ENCODE measurements at regions not wholly inside any gene's neighbourhood (a gene's known extent, or its start where the extent isn't known, plus 50 kb on each side); places are given as distances from the start of the nearest gene placed in this dataset.

DNA sequence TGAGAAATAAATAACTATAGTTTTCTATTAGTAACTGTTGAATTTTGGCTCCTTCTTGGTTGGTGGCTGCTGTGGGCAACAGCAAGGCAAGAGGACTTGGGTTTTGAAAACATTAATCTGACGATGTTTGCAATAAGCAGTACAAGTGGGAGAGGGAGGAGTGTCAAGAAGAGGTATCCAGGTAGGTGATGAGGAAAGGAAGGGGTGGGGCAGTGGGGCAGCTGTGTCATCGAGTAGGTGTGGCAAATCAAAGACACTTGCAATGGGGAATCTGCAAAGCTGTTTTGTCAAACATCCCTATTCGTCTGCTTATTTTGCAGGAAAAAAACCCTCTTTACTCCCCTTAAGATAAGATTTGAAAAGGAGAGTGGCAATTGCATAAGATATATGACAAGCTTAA lies 171.9 kb upstream of the MAP3K7 start:
- WGBS = 66% methylated on average over 3 of the region's 3 CpGs
- Histone ChIP-seq H3K4me1 (ENCODE audit: insufficient read depth) (no peaks in the 10 kb centered on the region), H3K27ac (ENCODE audit: low read depth) (no peak overlapping the region), H3K36me3 (ENCODE audit: insufficient read depth) (no peaks in the 10 kb centered on the region), H3K4me3 (ENCODE audit: low read depth, low read length) (no peak overlapping the region)
- no peak for DNase-seq (ENCODE audit: extremely low spot score)

DNA sequence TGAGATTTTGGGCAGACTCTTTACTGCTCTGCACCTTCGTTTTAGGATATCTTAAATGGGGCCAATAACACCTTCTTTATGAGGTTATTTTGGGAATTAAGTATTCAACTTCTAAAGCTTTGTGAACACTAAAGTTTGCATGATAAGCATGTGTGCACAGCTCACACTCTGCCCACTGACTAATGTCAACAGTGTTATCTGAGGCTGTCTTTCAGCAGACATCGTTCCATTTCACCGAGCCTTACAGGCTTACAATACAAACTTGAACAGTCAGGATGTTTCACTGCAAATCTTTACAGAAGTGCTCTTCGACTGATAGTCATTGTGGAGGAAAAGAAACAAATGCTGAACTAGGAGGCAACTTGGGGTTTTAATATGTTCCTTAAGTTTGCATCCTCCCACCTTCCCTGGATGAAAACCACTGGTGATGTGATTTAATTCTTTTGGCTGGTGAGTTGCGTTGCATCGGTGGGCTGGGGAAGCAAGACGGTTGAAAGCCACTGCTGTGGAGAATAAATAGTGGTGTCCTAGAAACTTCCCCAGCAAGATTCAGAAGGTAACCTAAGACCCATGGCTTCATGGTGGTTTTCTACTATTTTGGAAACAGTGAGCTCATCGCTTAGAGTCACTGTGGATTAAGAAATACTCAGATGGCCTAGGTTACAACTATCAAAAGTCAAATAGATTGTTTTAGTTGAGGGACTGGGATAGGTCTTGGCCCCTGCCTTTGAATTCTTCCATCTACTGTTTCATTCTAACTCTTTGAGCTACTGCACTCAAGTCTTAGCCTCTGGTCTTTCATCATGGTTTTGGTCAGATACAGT lies 167.2 kb upstream of the MAP3K7 start:
- H3K4me1 ChIP-seq (ENCODE audit: insufficient read depth) = no peaks in the 10 kb centered on the region
- no peak overlapping the region for H3K4me3 ChIP-seq (ENCODE audit: low read depth, low read length)
- 47% methylated on average over 8 of the region's 8 CpGs for WGBS
- no peak for DNase-seq (ENCODE audit: extremely low spot score)
- no peak overlapping the region for H3K27ac ChIP-seq (ENCODE audit: low read depth)
- H3K36me3 ChIP-seq (ENCODE audit: insufficient read depth) = no peaks in the 10 kb centered on the region

DNA sequence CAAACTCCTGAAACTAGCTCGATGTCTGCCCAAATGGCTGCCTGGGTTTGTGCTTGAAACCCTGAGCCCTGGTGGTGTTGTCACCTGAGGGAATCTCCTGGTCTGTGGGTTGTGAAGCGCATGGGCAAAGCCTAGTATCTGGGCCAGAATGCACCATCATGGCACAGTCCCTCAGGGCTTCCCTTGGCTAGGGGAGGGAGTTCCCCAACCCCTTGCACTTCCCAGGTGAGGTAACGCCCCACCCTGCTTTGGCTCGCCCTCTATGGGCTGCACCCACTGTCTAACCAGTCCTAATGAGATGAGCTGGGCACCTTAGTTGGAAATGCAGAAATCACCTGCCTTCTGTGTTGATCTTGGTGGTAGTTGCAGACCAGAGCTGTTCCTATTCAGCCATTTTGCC lies 152.9 kb upstream of the MAP3K7 start:
- Histone ChIP-seq H3K4me3 (ENCODE audit: low read depth, low read length) (no peak overlapping the region), H3K4me1 (ENCODE audit: insufficient read depth) (no peaks in the 10 kb centered on the region), H3K36me3 (ENCODE audit: insufficient read depth) (no peaks in the 10 kb centered on the region), H3K27ac (ENCODE audit: low read depth) (no peak overlapping the region)
- WGBS = 59% methylated on average over 4 of the region's 4 CpGs
- DNase-seq (ENCODE audit: extremely low spot score) = no peak

DNA sequence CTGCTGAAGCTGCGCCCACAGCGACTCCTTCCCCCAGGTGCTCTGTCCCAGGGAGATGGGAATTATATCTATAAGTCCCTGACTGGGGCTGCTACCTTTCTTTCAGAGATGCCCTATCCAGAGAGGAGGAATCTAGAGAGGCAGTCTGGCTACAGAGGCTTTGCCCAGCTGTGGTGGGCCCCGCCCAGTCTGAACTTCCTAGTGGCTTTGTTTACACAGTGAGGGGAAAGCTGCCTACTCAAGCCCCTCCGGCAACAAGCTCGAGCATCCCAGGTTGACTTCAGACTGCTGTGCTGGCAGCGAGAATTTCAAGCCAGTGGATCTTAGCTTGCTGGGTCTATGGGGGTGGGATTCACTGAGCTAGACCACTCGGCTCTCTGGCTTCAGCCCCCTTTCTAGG lies 152.5 kb upstream of the MAP3K7 start:
- Histone ChIP-seq H3K36me3 (ENCODE audit: insufficient read depth) (no peaks in the 10 kb centered on the region), H3K4me3 (ENCODE audit: low read depth, low read length) (no peak overlapping the region), H3K4me1 (ENCODE audit: insufficient read depth) (no peaks in the 10 kb centered on the region), H3K27ac (ENCODE audit: low read depth) (no peak overlapping the region)
- WGBS = 53% methylated on average over 7 of the region's 7 CpGs
- DNase-seq (ENCODE audit: extremely low spot score) = no peak

DNA sequence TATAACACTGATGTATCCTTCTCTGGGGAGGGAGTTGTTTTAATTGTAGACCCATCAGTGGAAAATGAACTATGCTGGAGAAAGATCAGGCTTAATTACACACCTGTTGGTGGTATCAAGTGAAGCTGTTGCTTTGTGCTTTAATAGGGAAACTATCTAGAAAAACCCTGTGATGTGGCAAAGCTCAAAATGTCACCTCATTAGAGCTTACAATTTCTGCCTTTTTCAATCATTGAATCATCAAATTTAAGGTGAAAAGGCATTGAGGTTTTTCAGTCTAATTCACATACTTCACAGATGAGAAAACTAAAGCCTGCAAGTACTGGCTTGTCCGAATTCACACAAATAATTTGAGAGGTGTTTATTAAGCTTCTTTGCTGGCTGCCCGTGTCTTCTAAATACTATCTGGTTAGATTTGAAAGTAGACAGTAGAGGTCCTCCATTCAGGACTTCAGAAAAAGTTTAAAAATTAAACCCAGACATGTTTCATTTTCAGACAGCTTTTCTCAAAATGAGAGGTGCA lies 143.3 kb upstream of the MAP3K7 start:
- Histone ChIP-seq H3K27ac (ENCODE audit: low read depth) (no peak overlapping the region), H3K4me1 (ENCODE audit: insufficient read depth) (no peaks in the 10 kb centered on the region), H3K4me3 (ENCODE audit: low read depth, low read length) (no peak overlapping the region), H3K36me3 (ENCODE audit: insufficient read depth) (no peaks in the 10 kb centered on the region)
- DNase-seq (ENCODE audit: extremely low spot score) = no peak
- 74% methylated on average over 2 of the region's 2 CpGs for WGBS

DNA sequence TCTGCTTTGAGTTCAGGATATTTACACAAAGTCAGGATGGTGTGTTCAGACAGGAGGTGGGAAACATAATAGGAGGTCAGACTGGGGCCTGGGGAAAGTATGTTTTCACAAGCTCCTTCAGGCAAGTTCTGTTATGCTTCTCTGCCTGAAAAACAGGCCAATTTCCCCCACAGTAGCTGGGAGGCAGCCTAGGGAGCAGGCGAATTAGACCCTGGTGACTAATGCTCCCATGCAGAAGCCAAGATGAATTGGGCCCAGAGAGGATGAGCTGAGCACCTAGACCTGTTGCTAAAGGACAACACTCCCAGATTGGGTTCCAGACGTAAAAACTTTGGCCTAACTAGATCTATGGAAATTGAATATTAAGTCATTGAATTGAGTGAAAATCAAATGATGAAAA lies 142.2 kb upstream of the MAP3K7 start:
- DNase-seq (ENCODE audit: extremely low spot score) = no peak
- H3K4me3 ChIP-seq (ENCODE audit: low read depth, low read length) = no peak overlapping the region
- H3K36me3 ChIP-seq (ENCODE audit: insufficient read depth) = no peaks in the 10 kb centered on the region
- H3K27ac ChIP-seq (ENCODE audit: low read depth) = no peak overlapping the region
- 77% methylated on average over 2 of the region's 2 CpGs for WGBS
- H3K4me1 ChIP-seq (ENCODE audit: insufficient read depth) = no peaks in the 10 kb centered on the region

DNA sequence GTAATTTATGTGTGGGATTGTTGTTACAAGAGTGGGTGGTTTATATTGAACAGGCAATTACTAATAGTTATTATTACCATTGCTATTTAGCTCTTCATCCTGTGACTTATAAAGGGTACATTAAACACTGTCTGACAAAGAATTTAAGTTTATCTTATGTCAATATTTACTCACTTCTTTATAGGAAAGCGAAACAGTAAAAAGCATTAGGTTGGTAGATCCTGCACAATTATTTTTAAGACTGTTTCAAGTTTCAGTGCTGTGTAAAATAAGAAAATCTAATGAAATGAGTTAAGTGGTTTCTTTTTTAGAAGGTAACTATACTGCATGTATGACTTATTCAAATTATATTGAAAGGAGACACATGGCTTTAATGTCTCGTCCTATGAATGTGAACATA lies 135.8 kb upstream of the MAP3K7 start:
- no peak overlapping the region for H3K27ac ChIP-seq (ENCODE audit: low read depth)
- no peak for DNase-seq (ENCODE audit: extremely low spot score)
- H3K4me1 ChIP-seq (ENCODE audit: insufficient read depth) = no peaks in the 10 kb centered on the region
- no peak overlapping the region for H3K4me3 ChIP-seq (ENCODE audit: low read depth, low read length)
- 71% methylated on average over 2 of the region's 2 CpGs for WGBS
- H3K36me3 ChIP-seq (ENCODE audit: insufficient read depth) = no peaks in the 10 kb centered on the region

DNA sequence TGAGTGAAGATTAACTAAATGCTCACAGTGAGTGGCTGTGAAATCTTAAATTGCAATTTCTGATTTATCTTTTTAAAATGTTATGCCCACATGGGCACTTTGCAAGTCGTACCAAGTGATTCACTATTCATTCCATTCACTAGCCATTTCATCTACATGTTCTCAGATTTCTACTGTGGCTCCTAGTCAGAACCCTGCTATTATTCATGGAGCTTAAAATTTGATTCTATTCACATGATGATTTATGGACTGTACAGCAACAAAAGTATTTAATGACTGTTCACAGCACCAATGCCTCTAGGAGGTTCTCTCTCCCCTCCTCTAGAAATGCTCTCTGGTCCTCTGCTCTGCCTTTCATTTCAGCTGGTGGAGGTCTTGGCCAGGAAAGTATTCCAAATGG lies 133.5 kb upstream of the MAP3K7 start:
- Histone ChIP-seq H3K4me3 (ENCODE audit: low read depth, low read length) (no peak overlapping the region), H3K36me3 (ENCODE audit: insufficient read depth) (no peaks in the 10 kb centered on the region), H3K27ac (ENCODE audit: low read depth) (no peak overlapping the region), H3K4me1 (ENCODE audit: insufficient read depth) (peaks cover 3% of the 10 kb centered on the region)
- 74% methylated on average over 1 of the region's 1 CpG for WGBS
- DNase-seq (ENCODE audit: extremely low spot score) = no peak

DNA sequence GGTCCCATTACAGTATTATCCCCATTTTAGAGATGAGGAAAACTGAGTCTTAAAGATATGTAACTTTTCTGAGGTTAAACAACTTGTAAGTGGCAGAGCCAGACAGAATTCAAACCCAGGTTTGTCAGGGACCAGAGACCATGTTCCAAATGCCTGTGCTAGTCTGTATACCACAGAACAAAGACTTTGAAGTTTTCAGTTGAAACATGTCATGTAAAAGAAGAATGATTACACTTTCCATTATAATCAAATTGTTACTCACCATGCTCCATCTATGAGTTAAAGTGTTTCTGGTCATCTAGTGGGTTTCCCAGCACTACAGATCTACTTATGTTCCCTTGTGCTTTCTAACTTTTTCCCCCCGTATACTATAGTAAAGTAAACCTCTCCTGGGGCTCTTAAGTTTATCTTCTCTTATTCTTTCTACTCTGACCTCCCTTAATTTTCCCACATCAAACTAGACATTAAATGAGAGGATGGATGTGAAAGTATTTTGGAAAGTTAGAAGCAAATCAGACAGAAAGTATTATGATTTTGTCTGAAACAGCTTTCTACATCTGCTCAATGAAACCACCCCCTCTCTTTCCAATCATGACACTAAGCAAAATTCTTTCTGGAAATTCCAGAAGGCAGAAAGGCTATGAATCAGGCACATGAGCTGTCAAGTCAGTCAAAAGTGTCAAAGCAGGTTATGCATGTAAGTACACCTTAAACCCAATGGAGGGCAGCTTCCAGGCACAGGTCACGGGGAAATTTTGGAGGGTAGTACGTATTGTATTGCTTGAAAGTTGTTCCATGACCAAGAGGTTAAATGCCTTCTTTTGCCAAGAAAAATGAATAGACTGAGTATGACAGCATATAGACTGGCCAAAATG lies 132.7 kb upstream of the MAP3K7 start:
- no peak overlapping the region for H3K27ac ChIP-seq (ENCODE audit: low read depth)
- DNase-seq (ENCODE audit: extremely low spot score) = no peak
- no peak overlapping the region for H3K4me3 ChIP-seq (ENCODE audit: low read depth, low read length)
- WGBS = 82% methylated on average over 3 of the region's 3 CpGs
- H3K4me1 ChIP-seq (ENCODE audit: insufficient read depth) = peaks cover 3% of the 10 kb centered on the region
- no peaks in the 10 kb centered on the region for H3K36me3 ChIP-seq (ENCODE audit: insufficient read depth)

DNA sequence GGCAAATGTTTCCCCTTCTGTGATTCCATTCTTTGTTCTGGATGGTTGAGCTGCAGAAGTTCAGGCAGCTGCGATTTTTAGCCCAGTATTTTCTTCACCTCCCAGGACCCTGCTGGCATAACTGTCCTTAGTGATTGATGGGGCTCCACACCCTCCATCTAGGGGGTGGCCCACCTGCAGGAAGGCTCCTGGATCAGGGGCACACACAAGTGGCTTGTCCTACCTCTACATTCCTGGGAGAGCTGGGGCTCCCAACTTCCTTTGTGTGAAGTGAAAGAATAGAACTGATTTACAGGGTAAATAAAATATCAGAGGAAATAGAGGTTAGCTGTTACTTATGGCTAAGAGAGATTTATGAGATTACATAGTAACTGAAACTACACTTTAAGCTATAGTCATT lies 129.5 kb upstream of the MAP3K7 start:
- Histone ChIP-seq H3K4me3 (ENCODE audit: low read depth, low read length) (no peak overlapping the region), H3K4me1 (ENCODE audit: insufficient read depth) (peaks cover 3% of the 10 kb centered on the region), H3K36me3 (ENCODE audit: insufficient read depth) (no peaks in the 10 kb centered on the region), H3K27ac (ENCODE audit: low read depth) (no peak overlapping the region)
- no peak for DNase-seq (ENCODE audit: extremely low spot score)
- WGBS = 75% methylated on average over 1 of the region's 1 CpG

DNA sequence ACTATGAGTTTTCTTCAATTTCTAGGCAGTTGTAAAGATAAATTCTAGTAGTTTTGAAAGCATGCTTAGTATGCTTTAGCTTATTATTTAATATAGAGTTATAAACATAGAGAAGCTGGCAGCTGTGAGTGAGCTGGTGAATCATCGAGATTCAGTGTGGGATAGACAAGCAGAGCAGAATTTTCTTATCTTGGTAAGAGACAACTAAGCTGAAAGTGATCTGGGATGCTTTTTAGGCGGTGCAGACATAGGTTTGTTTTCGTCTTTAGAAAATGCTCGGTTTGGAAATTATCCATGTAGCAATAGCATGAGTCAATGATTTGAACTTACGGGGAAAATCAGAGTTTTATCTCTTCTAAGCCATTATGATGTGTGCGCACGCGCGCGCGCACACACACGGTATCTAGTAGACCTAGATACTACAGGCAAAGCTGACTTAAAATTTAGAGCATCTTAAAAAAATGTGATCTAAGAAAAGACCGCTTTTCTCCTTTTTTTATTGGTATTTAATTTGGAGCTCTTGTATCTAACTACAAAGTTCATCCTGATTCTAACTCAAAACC lies 128.3 kb upstream of the MAP3K7 start:
- Histone ChIP-seq H3K27ac (ENCODE audit: low read depth) (no peak overlapping the region), H3K36me3 (ENCODE audit: insufficient read depth) (no peaks in the 10 kb centered on the region), H3K4me1 (ENCODE audit: insufficient read depth) (peaks cover 3% of the 10 kb centered on the region), H3K4me3 (ENCODE audit: low read depth, low read length) (no peak overlapping the region)
- WGBS = 40% methylated on average over 13 of the region's 13 CpGs
- no peak for DNase-seq (ENCODE audit: extremely low spot score)

DNA sequence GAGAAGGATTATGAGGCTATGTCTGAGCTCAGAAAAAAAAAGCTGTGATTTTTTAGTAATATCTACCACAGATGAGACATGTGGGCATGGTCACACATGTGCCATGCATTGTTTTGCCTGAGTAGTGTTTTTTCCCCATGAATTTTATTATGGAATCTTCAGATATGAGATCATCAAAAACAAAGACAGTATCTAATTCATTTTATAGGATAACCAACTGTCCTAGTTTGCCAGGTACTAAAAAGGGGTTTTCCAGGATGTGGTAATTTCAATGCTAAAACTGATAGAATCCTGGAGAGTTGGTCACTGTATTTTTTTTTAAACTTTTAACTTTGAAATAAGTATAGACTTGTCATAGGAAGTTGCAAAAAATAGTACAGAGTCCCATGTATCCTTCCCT lies 127.4 kb upstream of the MAP3K7 start:
- no peak overlapping the region for H3K27ac ChIP-seq (ENCODE audit: low read depth)
- no peak for DNase-seq (ENCODE audit: extremely low spot score)
- no peaks in the 10 kb centered on the region for H3K36me3 ChIP-seq (ENCODE audit: insufficient read depth)
- peaks cover 3% of the 10 kb centered on the region for H3K4me1 ChIP-seq (ENCODE audit: insufficient read depth)
- H3K4me3 ChIP-seq (ENCODE audit: low read depth, low read length) = no peak overlapping the region

DNA sequence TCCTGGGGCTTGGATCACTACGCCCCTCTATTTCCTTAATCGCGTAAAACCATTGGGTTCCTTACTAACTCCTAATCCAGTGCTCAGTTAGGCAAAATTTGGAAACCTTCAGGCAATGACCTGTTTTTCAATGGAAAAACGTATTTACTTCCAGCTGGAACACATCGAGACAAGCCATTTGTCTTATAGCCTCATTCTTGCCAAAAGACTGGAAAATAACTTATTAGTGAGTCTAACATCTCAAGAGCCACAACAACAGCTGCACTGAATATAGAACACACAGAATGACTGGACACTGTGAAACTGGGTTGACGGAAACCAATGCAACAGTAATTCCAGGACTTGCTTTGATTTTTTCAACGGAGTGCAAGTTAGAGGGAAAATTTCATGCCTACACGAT lies 125.2 kb upstream of the MAP3K7 start:
- Histone ChIP-seq H3K27ac (ENCODE audit: low read depth) (no peak overlapping the region), H3K4me3 (ENCODE audit: low read depth, low read length) (no peak overlapping the region), H3K36me3 (ENCODE audit: insufficient read depth) (no peaks in the 10 kb centered on the region), H3K4me1 (ENCODE audit: insufficient read depth) (peaks cover 3% of the 10 kb centered on the region)
- WGBS = 60% methylated on average over 8 of the region's 8 CpGs
- DNase-seq (ENCODE audit: extremely low spot score) = no peak

Measured in urinary bladder (tissue), 3 donors.